Endometrium (tissue), 2 donors: ENCODE measurements at regions not wholly inside any gene's neighbourhood (a gene's known extent, or its start where the extent isn't known, plus 50 kb on each side); places are given as distances from the start of the nearest gene placed in this dataset.

Source experiments
- FAIRE-seq: peaks from 2 replicates; lab custom pipeline; 2012; peaks lifted over from hg19 to GRCh38; lab: Jason Lieb, UNC
- donor health status: control.
- donor health status: control.

- FAIRE-seq: no peak
Observed at GRCh38 chr3:61311044-61311443, 59.8 kb upstream of the FHIT start.

- FAIRE-seq: no peak
Observed at GRCh38 chr3:61315871-61316270, 64.6 kb upstream of the FHIT start.

- FAIRE-seq: no peak
Observed at GRCh38 chr3:61323094-61323493, 71.8 kb upstream of the FHIT start.

GRCh38 chr3:61331929-61332552 lies 80.8 kb upstream of the FHIT start:
- FAIRE-seq: no peak

- no peak for FAIRE-seq
Observed at GRCh38 chr3:61333192-61333961, 82.1 kb upstream of the FHIT start.

- no peak for FAIRE-seq
Observed at GRCh38 chr3:61334783-61335182, 83.5 kb upstream of the FHIT start.

GRCh38 chr3:61340931-61341461 lies 89.7 kb upstream of the FHIT start:
- FAIRE-seq: no peak

GRCh38 chr3:61343543-61343942 lies 92.3 kb upstream of the FHIT start:
- FAIRE-seq: no peak

- FAIRE-seq: no peak
Observed at GRCh38 chr3:61345020-61345419, 93.8 kb upstream of the FHIT start.

- FAIRE-seq: no peak
Observed at GRCh38 chr3:61347981-61348380, 96.7 kb upstream of the FHIT start.

GRCh38 chr3:61349717-61350116 lies 98.5 kb upstream of the FHIT start:
- no peak for FAIRE-seq

GRCh38 chr3:61350782-61351309 lies 99.6 kb upstream of the FHIT start:
- no peak for FAIRE-seq

GRCh38 chr3:61352306-61352705 lies 101.1 kb upstream of the FHIT start:
- no peak for FAIRE-seq

GRCh38 chr3:61353382-61353781 lies 102.1 kb upstream of the FHIT start:
- FAIRE-seq: no peak

GRCh38 chr3:61354604-61355003 lies 103.4 kb upstream of the FHIT start:
- no peak for FAIRE-seq

GRCh38 chr3:61356685-61357084 lies 105.4 kb upstream of the FHIT start:
- no peak for FAIRE-seq

GRCh38 chr3:61357902-61358301 lies 106.7 kb upstream of the FHIT start:
- FAIRE-seq: no peak

GRCh38 chr3:61358364-61358763 lies 107.1 kb upstream of the FHIT start:
- no peak for FAIRE-seq

GRCh38 chr3:61360297-61360965 lies 109.2 kb upstream of the FHIT start:
- no peak for FAIRE-seq

- FAIRE-seq: no peak
Observed at GRCh38 chr3:61369678-61370077, 118.4 kb upstream of the FHIT start.

- no peak for FAIRE-seq
Observed at GRCh38 chr3:61371123-61371522, 119.9 kb upstream of the FHIT start.

GRCh38 chr3:61372723-61373122 lies 121.5 kb upstream of the FHIT start:
- FAIRE-seq: no peak

- FAIRE-seq: no peak
Observed at GRCh38 chr3:61378311-61378710, 127.1 kb upstream of the FHIT start.
